NCI-H2081 treated with DMSO at 0.1 percent for 48 hours (cell line): ENCODE measurements at regions not wholly inside any gene's neighbourhood (a gene's known extent, or its start where the extent isn't known, plus 50 kb on each side); places are given as distances from the start of the nearest gene placed in this dataset.

Experiments
- DNase-seq: peaks from one replicate; lab custom pipeline; 2025; lab: John Stamatoyannopoulos, UW

DNA sequence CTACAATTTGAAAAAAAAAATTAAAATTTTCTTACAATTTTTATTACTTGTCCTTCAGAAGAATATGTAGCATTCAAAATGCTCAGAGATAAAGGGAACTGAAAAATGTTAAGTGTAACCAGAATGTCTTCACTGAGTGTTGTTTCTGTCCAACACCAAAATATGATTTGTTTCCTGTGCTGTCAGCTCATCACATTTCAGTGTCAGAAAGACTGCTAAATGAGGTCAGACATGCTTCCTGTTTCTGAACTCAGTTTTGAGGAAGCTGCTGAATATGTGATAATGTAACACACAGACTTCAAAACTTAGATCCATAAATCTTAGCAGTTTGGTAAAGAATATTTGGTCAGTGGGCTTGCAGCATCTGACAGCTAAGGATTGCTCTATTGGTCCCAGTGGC, 1849.7 kb downstream of the PCDH7 start:
- no peak for DNase-seq

- no peak for DNase-seq
Measured at GRCh38 chr4:32572366-32572765, 1852.2 kb downstream of the PCDH7 start.

GRCh38 chr4:32574803-32575202, 1854.6 kb downstream of the PCDH7 start:
- DNase-seq = no peak

- DNase-seq = no peak
Measured at GRCh38 chr4:32589097-32589496, 1868.9 kb downstream of the PCDH7 start.

GRCh38 chr4:32589853-32590252, 1869.7 kb downstream of the PCDH7 start:
- no peak for DNase-seq

GRCh38 chr4:32597354-32597753, 1877.2 kb downstream of the PCDH7 start:
- no peak for DNase-seq

DNA sequence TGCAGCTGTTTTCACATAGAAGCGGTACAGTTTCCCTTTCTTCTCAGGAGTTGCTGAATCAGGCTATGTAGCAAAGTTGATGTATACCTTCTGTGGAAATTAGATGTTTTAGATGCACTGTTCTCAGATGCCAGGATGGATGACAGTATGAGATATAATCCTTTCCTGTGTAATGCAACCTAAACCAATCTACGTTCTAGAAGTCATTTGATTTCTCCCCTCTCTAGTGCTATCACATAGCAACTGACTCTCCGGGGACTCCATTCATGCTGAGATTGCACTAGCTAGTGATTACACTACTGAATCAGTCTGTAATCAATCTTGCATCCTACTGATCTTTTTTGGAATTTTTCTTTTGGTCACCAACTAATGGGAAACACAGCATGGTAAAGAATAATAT, 1881.7 kb downstream of the PCDH7 start:
- DNase-seq = no peak

DNA sequence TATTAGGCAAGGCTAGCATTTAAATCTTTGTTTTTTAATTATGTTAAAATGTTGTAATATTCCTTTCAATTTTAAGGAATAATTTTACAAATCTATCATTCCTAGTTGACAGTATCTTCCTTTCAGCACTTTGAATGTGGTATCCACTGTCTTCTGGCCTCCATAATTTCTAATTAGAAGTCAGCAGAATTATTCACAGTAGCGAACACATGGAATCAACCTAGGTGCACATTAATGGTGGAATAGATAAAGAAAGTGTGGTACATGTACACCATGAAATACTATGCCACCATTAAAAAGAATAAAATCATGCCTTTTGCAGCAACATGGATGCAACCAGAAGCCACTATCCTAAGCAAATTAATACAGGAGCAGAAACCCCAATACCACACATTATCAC, 1887.8 kb downstream of the PCDH7 start:
- no peak for DNase-seq

- no peak for DNase-seq
Measured at GRCh38 chr4:32624943-32625603, 1904.9 kb downstream of the PCDH7 start.

DNA sequence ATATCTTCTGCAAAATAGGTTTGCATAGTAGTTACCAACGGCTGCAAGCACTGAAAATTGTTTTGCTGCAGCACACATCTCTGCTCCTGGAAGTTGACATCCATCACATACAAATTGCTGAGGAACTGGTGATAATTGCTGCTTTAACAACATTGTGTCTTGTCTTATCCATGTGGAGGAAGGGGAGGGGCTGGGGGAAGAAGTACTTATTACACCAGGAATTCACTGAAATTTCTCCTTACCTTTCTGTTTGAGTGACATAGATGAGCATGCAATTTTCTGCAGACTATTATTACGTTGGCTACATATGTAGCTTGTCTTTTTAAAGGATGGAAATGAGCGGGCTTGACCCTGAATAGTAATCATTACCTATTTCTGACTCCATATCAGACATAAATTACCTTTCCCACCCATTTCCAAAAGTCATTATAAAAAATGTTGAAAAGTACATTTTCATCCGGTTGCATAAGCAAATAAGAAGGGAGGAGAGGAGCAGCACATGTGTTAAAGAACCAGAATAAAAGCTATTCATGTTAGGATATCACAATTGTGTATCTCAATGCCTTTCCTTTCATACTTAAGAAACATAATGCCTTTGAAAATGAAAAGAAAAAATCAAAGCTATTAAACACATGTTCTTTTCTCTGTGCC, 1905.6 kb downstream of the PCDH7 start:
- DNase-seq = no peak

DNA sequence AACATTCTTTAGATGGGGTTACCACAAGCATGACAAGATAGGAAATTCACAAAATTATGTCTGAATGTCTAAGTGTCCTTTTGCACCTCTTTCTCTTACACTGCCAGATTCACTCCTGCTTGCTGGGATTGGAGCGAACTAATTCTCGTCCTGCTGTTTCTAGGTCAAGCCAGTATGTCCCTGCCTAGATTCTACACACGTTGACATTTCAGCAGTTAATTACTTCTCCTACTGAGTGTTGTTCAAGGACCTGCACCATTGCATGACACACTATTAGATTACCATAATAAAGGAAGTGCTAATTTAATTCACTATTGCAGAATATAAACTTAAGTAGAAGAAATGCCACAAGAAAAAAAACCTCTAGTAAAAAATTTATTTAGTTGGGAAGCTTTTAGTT, 1911.7 kb downstream of the PCDH7 start:
- DNase-seq = no peak

- DNase-seq = no peak
Measured at GRCh38 chr4:32633421-32633820, 1913.3 kb downstream of the PCDH7 start.

DNA sequence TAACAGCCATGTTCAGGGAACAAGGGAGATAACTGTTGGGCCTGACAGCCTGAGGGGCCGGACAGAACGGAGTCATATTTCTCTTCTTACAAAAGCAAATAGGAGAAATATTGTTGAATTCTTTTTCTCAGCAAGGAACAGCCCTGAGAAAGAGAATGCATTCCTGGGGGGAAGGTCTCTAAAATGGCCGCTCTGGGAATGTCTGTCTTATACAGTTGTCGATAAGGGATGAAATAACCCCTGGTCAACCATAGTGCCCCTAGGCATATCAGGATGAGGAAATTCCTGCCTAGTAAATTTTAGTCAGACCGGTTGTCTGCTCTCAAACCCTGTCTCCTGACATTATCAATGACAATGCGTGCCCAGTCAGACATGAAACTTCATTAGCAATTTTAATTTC, 1925.5 kb downstream of the PCDH7 start:
- no peak for DNase-seq

- DNase-seq = no peak
Measured at GRCh38 chr4:32658019-32658418, 1937.8 kb downstream of the PCDH7 start.

GRCh38 chr4:32661229-32661628, 1941.1 kb downstream of the PCDH7 start:
- no peak for DNase-seq

- DNase-seq = no peak
Measured at GRCh38 chr4:32662803-32663202, 1942.6 kb downstream of the PCDH7 start.

DNA sequence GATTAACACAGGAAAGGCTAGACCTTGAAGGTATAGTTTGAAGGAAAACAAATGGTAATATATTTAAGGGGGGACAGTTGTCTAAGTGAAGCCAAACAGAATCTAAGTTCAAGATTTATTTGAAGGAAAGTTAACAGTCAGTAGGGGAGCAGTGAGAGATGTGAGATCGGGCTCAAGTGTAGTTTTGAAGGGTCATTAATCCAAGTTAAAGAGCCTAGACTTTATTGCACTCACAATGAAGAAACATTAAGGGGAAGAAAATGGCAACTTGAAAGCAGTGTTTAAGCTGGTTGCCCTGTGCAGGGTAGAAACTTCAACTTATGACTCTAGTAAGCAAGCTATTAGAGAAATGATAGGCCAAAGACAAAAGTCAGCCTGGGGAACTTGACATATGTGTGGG, 1952.2 kb downstream of the PCDH7 start:
- DNase-seq = no peak

GRCh38 chr4:32680946-32681345, 1960.8 kb downstream of the PCDH7 start:
- DNase-seq = no peak

DNA sequence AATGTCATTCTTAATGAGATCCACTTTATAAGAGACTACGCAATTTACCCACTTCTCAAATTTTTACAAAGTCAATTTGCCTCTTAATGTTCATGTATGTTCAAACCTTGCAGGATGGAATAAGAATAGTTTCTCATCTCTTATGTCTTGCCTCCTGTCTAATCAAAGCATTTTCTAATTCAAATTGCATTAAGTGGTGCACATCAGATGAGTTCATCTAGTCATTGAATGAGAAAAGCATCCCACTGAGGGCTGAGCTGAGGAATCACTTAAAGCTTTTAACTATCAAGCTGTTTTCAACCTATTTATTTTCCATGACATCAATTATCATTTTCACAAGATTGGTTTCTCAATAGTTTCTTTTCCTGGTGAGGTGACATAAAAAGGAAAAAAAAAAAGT, 1964.0 kb downstream of the PCDH7 start:
- no peak for DNase-seq

- DNase-seq = no peak
Measured at GRCh38 chr4:32686123-32686522, 1966.0 kb downstream of the PCDH7 start.

DNA sequence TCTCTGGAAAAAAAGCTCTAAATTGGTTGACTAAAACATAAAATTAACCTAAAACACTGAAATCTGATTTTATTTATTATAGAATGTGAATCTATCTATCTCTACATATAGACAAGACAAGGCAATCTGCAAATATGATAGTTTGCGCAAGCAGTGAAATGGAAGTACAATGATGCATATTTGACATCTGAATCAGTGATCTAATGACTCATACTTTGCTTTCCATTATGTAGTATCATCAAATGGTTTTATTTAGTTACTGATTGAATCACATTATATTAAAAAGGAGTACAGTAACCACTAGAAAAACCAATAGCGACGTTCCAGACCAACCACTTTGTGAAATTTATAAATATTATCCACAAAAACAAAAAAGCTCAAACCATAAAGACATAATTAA, 1969.3 kb downstream of the PCDH7 start:
- DNase-seq = no peak

DNA sequence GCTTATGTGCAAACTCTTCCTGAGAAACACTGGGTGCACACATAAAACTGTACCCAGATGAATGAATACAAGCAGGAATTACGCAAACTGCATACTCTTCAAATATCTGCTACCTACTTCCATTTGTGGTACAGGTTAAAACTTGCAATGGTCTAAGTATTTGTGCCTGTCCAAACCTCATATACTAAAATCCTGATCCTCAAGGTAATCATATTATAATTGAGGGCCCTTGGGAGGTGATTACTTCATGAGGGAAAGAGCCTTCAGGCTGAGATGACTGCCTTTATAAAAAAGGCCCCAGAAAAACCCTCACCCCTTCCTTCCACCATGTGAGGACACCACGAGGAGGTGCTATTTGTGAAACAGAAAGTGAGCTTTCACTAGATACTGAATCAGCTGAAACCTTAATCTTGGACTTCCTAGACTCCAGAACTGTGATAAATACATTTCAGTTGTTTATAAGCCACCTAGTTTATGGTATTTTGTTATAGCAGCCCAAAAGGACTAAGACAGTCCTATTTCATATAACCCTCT, 1977.2 kb downstream of the PCDH7 start:
- no peak for DNase-seq

- no peak for DNase-seq
Measured at GRCh38 chr4:32700838-32701237, 1980.7 kb downstream of the PCDH7 start.

GRCh38 chr4:32706893-32707292, 1986.7 kb downstream of the PCDH7 start:
- no peak for DNase-seq
